ENCODE measurements at regions not wholly inside any gene's neighbourhood (a gene's known extent, or its start where the extent isn't known, plus 50 kb on each side); places are given as distances from the start of the nearest gene placed in this dataset.

DNA sequence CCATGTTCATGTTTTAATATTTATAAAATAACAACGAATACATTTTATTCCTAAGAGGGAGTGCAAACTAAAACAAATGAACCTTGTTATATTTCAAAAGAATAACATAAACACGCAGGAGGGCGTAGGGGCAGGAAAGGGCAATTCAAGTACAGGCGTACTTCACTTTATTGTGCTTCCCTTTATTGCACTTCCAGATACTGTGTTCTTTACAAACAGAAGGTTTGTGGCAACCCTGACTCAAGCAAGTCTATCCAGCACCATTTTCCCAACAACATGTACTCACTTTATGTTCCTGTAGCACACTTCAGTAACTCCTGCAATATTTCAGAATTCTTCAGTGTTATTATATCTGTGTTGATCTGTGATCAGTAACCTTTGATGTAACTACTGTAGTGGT lies 84.6 kb upstream of the PLEKHA5 start:
- Histone ChIP-seq H3K9me1 (ENCODE audit: control insufficient read depth, insufficient read depth, low read length) (no peaks in the 10 kb centered on the region), H2AFZ (ENCODE audit: low read depth, low read length) (no peak overlapping the region), H3K9me3 (replicated peaks; ENCODE audit: control insufficient read depth, insufficient read depth, low read depth, low read length) (no peaks in the 10 kb centered on the region), H3K79me2 (ENCODE audit: control insufficient read depth, insufficient read depth, low read length) (no peaks in the 10 kb centered on the region), H3K4me3 (no peak overlapping the region), H4K20me1 (replicated peaks; ENCODE audit: control insufficient read depth, insufficient read depth, low read length) (no peaks in the 10 kb centered on the region), H3K27me3 (ENCODE audit: control insufficient read depth in 2 of 2, insufficient read depth in 2 of 2, low read length in 2 of 2) (no peaks in the 10 kb centered on the region), H3K27ac (ENCODE audit: extremely low read depth, low read depth, low read length) (no peak overlapping the region), H3K4me2 (ENCODE audit: insufficient read depth, low read length) (no peak overlapping the region), H3K4me1 (replicated peaks in 1 of 2; ENCODE audit: control insufficient read depth in 2 of 2, insufficient read depth in 2 of 2, low read length in 2 of 2) (no peaks in the 10 kb centered on the region; a peak in 1 of 5 replicates), H3K36me3 (ENCODE audit: control insufficient read depth, insufficient read depth, low read length) (no peaks in the 10 kb centered on the region), H3K9ac (ENCODE audit: insufficient read depth in 1 of 2, low read depth in 2 of 2, low read length in 2 of 2) (no peak overlapping the region)
- in situ Hi-C loops (cut with MboI) (no loop called here), intact Hi-C loops (cut with micrococcal nuclease) (no loop called here)
- TF ChIP-seq PRPF4 (IDR thresholded peaks at IDR 0.05; ENCODE audit: insufficient read depth, low read depth, low read length, poor library complexity, severe bottlenecking) (no peak), SMC3 (conservative IDR thresholded peaks at IDR 0.05; ENCODE audit: insufficient read depth, low read depth, low read length) (no peak), BACH1 (tag; IDR thresholded peaks at IDR 0.05) (no peak), PPARD (CRISPR knock-in tag; IDR thresholded peaks at IDR 0.05) (no peak), ZNF77 (CRISPR knock-in tag; IDR thresholded peaks at IDR 0.05) (no peak), SMARCC2 (IDR thresholded peaks at IDR 0.05; ENCODE audit: low read depth) (no peak), SMAD3 (CRISPR knock-in tag; conservative IDR thresholded peaks at IDR 0.05) (no peak), ZNF586 (CRISPR knock-in tag; conservative IDR thresholded peaks at IDR 0.05) (no peak), KLF1 (tag; IDR thresholded peaks at IDR 0.05) (no peak), PTBP1 (IDR thresholded peaks at IDR 0.05; ENCODE audit: low read depth, low read length) (no peak), MCM3 (IDR thresholded peaks at IDR 0.05) (no peak), ZFP30 (CRISPR knock-in tag; IDR thresholded peaks at IDR 0.05; ENCODE audit: borderline replicate concordance) (no peak), GATAD2A (IDR thresholded peaks at IDR 0.05) (no peak), BCOR (IDR thresholded peaks at IDR 0.05) (no peak), FUS (optimal IDR thresholded peaks at IDR 0.05; ENCODE audit: low read depth, low read length) (no peak), GTF2E2 (tag; IDR thresholded peaks at IDR 0.05) (no peak), ZNF133 (CRISPR knock-in tag; IDR thresholded peaks at IDR 0.05) (no peak)
- TF ChIP-seq, protein P1, sequence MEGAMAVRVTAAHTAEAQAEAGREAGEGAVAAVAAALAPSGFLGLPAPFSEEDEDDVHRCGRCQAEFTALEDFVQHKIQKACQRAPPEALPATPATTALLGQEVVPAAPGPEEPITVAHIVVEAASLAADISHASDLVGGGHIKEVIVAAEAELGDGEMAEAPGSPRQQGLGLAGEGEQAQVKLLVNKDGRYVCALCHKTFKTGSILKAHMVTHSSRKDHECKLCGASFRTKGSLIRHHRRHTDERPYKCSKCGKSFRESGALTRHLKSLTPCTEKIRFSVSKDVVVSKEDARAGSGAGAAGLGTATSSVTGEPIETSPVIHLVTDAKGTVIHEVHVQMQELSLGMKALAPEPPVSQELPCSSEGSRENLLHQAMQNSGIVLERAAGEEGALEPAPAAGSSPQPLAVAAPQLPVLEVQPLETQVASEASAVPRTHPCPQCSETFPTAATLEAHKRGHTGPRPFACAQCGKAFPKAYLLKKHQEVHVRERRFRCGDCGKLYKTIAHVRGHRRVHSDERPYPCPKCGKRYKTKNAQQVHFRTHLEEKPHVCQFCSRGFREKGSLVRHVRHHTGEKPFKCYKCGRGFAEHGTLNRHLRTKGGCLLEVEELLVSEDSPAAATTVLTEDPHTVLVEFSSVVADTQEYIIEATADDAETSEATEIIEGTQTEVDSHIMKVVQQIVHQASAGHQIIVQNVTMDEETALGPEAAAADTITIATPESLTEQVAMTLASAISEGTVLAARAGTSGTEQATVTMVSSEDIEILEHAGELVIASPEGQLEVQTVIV (CRISPR knock-in tag; IDR thresholded peaks at IDR 0.05; ENCODE audit: borderline replicate concordance) = no peak
- TF ChIP-seq, protein P2, sequence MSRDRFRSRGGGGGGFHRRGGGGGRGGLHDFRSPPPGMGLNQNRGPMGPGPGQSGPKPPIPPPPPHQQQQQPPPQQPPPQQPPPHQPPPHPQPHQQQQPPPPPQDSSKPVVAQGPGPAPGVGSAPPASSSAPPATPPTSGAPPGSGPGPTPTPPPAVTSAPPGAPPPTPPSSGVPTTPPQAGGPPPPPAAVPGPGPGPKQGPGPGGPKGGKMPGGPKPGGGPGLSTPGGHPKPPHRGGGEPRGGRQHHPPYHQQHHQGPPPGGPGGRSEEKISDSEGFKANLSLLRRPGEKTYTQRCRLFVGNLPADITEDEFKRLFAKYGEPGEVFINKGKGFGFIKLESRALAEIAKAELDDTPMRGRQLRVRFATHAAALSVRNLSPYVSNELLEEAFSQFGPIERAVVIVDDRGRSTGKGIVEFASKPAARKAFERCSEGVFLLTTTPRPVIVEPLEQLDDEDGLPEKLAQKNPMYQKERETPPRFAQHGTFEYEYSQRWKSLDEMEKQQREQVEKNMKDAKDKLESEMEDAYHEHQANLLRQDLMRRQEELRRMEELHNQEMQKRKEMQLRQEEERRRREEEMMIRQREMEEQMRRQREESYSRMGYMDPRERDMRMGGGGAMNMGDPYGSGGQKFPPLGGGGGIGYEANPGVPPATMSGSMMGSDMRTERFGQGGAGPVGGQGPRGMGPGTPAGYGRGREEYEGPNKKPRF (IDR thresholded peaks at IDR 0.05; ENCODE audit: low read depth, low read length) = no peak
- ChIA-PET CTCF (ENCODE audit: low intra/inter-chr PET ratio) (no interaction called here), POLR2A (no interaction called here)
- ATAC-seq (no peak), FAIRE-seq (no peak), DNase-seq (ENCODE audit: extremely low read depth in 1 of 4, low spot score in 3 of 4) (no peak)
- no TSS peak for BruUV-seq (replicated peaks)
- WGBS (ENCODE audit: insufficient coverage, low coverage, missing lambda C conversion rate) = 28% methylated on average over 4 of the region's 4 CpGs

Data from K562 (cell line).